ENCODE measurements at regions not wholly inside any gene's neighbourhood (a gene's known extent, or its start where the extent isn't known, plus 50 kb on each side); places are given as distances from the start of the nearest gene placed in this dataset.

DNA sequence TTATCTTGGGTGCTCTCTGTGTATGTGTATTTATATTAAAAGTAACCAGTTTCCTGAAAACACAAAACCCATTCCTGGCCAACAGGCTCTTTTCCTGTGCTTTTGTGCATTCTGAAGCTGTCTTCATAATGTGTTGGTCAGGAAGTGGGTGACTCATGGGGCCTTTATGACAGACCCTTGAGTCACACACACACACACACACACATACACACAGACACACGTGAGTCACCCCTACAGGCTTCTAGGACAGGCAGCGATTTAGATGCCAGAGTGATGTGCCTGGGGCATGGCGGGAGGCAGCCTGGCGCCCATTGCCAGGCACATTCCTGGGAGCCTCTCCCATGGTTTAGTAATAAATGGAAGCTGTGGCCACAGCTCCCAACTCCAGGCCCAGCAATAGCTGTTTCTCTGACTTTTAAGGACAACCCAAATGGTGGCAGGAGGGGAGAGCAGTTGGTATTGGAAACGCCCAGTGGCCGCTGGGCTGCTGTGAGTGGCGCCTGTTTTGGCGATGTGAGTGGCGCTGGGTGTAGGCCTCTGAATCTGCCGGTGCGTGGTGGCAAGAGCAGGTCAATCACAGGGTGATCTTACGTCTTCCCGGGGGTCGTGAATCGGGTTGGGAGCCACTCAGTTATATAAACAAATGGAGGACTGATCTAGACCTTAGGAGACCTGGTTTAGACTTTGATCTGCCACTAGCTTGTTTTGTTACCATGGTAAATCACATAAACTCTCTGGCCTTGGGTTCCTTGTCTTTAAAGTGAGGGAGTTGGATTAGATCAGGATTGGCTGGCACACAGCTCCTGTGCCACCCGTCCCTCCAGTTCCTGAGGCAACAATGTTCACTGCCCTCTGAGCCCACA, 150.7 kb upstream of the DLX2 start:
- intact Hi-C loops (cut with DNase I) = no loop called here
- peak; percentile 53 for DNase-seq
- Histone ChIP-seq H3K27me3 (no peaks in the 10 kb centered on the region), H3K4me1 (no peaks in the 10 kb centered on the region), H3K9me3 (no peaks in the 10 kb centered on the region), H3K4me3 (no peak overlapping the region), H3K9ac (ENCODE audit: low read depth in 2 of 2, low read length in 2 of 2) (no peak overlapping the region), H3K27ac (no peak overlapping the region), H3K36me3 (no peaks in the 10 kb centered on the region)
- TF ChIP-seq, protein P1, sequence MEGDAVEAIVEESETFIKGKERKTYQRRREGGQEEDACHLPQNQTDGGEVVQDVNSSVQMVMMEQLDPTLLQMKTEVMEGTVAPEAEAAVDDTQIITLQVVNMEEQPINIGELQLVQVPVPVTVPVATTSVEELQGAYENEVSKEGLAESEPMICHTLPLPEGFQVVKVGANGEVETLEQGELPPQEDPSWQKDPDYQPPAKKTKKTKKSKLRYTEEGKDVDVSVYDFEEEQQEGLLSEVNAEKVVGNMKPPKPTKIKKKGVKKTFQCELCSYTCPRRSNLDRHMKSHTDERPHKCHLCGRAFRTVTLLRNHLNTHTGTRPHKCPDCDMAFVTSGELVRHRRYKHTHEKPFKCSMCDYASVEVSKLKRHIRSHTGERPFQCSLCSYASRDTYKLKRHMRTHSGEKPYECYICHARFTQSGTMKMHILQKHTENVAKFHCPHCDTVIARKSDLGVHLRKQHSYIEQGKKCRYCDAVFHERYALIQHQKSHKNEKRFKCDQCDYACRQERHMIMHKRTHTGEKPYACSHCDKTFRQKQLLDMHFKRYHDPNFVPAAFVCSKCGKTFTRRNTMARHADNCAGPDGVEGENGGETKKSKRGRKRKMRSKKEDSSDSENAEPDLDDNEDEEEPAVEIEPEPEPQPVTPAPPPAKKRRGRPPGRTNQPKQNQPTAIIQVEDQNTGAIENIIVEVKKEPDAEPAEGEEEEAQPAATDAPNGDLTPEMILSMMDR (IDR thresholded peaks at IDR 0.05) = no peak

DNA sequence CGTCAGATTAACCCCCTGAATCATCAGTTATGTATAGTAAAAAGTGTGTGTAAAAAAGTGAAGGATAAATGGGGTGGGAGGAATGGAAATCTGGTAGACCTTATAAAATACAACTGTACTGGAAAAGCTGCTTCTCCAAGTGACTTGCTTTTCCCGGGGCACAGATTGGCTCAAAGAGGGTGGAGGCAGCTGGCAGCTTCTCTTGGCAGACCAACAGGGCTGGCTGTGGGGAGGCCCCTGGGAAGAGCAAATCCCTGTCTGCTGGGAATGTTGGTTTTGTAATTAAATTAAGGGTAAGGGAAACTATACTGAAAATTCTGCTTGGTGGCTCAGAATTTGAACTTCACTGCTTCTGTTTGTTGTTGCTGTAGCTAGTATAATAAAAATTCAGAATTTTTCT, 154.2 kb upstream of the DLX2 start:
- no peak overlapping the region for H3K27ac ChIP-seq
- no peak for DNase-seq
- TF ChIP-seq, protein P1 (IDR thresholded peaks at IDR 0.05) = no peak

DNA sequence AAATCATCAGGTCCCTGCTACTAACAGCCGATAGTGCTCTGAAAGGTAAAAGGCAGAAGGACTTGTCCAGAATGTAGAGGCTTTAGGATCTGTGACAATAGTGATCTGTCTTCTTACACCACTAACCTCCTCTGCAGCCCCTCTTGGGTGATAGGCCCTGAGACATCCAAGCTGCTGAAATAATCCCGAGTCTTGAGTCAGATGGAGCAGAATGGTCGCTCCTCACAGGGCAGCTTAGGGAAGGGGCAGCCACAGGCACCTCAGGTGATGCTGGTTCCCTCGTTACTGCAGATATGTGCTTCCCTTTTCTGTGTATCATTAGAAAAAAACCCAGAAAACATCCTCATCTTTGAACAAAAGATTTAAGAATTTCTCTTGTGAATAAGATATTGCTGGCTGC, 157.1 kb upstream of the DLX2 start:
- TF ChIP-seq, protein P1 (IDR thresholded peaks at IDR 0.05) = no peak
- no peaks in the 10 kb centered on the region for H3K4me1 ChIP-seq
- intact Hi-C loops (cut with DNase I) = no loop called here
- H3K9me3 ChIP-seq = no peaks in the 10 kb centered on the region
- no peaks in the 10 kb centered on the region for H3K27me3 ChIP-seq
- DNase-seq = no peak
- no peak overlapping the region for H3K9ac ChIP-seq (ENCODE audit: low read depth in 2 of 2, low read length in 2 of 2)
- H3K36me3 ChIP-seq = no peaks in the 10 kb centered on the region
- no peak overlapping the region for H3K4me3 ChIP-seq
- no peak overlapping the region for H3K27ac ChIP-seq

More for the DNA sequence above, 154.2 kb upstream of the DLX2 start:
- intact Hi-C loops (cut with DNase I) = no loop called here
- Histone ChIP-seq H3K4me3 (no peak overlapping the region), H3K36me3 (no peaks in the 10 kb centered on the region), H3K27me3 (no peaks in the 10 kb centered on the region), H3K9me3 (no peaks in the 10 kb centered on the region), H3K9ac (ENCODE audit: low read depth in 2 of 2, low read length in 2 of 2) (no peak overlapping the region), H3K4me1 (no peaks in the 10 kb centered on the region)

DNA sequence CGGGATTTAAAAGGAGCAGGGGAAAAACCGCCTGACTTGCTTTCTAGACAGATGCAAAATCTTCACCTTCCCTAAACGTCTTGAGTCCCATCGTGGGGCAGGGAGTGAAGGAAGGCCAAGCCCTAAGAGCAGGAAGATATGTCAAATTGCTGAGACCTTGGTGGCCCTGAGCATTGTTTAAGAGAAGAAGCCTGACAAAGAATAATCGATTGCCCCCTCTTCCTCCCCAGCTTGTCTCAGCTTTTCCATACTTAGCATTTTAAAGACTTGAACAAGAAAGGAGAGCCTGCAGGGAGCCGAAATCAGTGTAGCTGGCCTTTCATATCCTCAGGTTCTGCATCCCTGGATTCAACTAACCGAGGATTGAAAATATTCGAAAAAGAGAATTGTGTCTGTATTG, 157.6 kb upstream of the DLX2 start:
- no peak overlapping the region for H3K27ac ChIP-seq

DNA sequence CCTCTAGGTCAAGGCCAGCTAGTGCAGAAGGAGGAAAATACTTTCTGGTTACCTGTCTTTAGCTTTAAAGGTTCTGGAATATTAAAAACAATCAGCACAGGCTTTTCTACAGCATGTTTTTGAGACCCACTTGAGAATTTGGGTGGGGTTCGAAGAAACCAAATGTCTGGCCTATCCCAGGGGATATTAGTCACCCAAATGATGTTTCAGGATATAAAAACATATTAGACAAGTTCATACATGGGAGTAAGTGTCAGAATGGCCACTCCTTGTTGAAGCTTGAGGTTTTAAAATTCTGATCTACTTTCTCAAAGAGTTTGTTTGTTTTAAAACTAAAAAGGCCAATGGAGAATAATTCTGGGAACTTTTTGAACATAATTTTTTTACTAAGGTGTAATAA, 158.6 kb upstream of the DLX2 start:
- Histone ChIP-seq H3K9ac (ENCODE audit: low read depth in 2 of 2, low read length in 2 of 2) (no peak overlapping the region), H3K4me1 (no peaks in the 10 kb centered on the region), H3K36me3 (no peaks in the 10 kb centered on the region), H3K9me3 (no peaks in the 10 kb centered on the region), H3K4me3 (no peak overlapping the region), H3K27ac (no peak overlapping the region), H3K27me3 (no peaks in the 10 kb centered on the region)
- TF ChIP-seq, protein P1 (IDR thresholded peaks at IDR 0.05) = no peak
- no peak for DNase-seq
- intact Hi-C loops (cut with DNase I) = no loop called here

More for the DNA sequence above, 157.6 kb upstream of the DLX2 start:
- DNase-seq = no peak
- Histone ChIP-seq H3K27me3 (no peaks in the 10 kb centered on the region), H3K4me1 (no peaks in the 10 kb centered on the region), H3K9me3 (no peaks in the 10 kb centered on the region), H3K9ac (ENCODE audit: low read depth in 2 of 2, low read length in 2 of 2) (no peak overlapping the region), H3K36me3 (no peaks in the 10 kb centered on the region), H3K4me3 (no peak overlapping the region)
- TF ChIP-seq, protein P1 (IDR thresholded peaks at IDR 0.05) = no peak
- intact Hi-C loops (cut with DNase I) = no loop called here
